Right hindlimb (tissue), 1 donor: ENCODE measurements at regions not wholly inside any gene's neighbourhood (a gene's known extent, or its start where the extent isn't known, plus 50 kb on each side); places are given as distances from the start of the nearest gene placed in this dataset.
"Not testable (repeated sequence)": the region's sequence is repeated elsewhere in the genome, so short reads cannot be mapped to it uniquely, and the experiment has no call there.

ENCODE experiments used
- DNase-seq: peaks from one replicate; pipeline ENCODE4 v3.0.0-alpha.2; 2018

GRCh38 chr11:42329929-42330565, 870.6 kb upstream of the LRRC4C start:
- no peak for DNase-seq

DNA sequence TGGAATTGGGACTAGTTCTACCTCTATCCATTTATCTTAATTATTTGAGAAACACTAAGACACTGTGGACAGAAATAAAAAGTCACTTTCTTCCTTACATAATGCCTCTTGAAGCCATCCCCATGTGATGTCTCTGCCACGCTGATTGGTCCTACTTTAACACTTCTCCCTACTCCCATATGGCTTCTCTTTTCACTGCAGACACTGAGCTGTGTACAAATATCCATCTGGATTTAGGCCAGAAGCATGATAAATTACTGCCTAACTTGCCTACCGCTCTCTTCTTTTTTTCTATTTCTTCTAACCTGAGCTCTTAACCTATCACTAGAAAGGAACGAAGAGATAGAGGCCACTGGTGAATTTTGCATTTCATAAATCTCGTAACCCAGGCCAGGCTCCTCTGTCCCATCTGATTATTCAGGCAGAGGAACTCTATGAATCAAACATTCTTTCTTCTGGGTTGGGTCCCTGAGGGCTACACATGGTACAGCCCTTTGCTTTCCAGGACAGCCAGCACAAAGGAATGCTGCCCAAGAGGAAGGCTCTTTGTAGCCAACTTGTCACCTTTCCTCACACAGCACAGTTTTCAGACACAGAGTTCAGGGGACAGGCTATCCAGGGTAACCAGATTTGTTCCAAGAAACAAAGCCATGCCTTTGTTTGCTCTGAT, 878.5 kb upstream of the LRRC4C start:
- DNase-seq: no peak

DNA sequence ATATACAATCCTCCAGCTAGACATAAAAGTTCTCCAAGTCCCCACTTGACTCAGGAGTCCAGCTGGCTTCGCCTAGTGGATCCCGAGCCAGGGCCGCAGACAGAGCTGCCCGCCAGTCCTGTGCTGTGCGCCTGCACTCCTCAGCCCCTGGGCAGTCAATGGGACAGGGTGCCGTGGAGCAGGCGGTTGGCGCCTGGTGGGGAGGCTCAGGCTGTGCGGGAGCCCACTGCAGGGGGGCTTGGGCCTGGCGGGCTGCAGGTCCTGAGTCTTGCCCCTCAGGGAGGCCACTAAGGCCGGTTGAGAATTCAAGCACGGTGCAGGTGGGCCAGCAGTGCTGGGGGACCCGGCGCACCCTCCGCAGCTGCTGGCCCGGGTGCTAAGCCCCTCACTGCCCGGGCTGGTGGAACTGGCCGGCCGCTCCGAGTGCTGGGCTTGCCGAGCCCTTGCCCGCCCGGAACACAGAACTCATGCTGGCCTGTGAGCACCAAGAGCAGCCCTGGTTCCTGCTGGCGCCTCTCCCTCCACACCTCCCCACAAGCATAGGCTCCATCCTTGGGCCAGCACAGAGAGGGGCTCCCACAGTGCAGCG, 884.8 kb upstream of the LRRC4C start:
- no peak for DNase-seq

- no peak for DNase-seq
Measured at GRCh38 chr11:42345933-42346332, 886.5 kb upstream of the LRRC4C start.

- DNase-seq: no peak
Measured at GRCh38 chr11:42363701-42364100, 904.2 kb upstream of the LRRC4C start.

GRCh38 chr11:42390116-42390515, 921.7 kb upstream of the API5 start:
- DNase-seq: no peak

DNA sequence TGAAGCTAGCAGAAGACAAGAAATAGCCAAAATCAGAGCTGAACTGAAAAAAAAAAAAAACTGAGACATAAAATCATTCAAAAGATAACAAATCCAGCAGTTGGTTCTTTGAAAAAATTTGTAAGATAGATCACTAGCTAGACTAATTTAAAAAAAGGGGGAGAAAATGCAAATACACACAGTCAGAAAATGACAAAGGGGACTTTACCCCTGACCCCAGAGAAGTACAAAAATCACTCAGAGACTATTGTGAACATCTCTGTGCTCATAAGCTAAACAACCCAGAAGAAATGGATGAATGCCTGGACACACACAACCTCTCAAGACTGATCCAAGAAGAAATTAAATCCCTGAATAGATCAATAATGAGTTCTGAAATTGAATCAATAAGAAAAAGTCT, 914.3 kb upstream of the API5 start:
- DNase-seq: no peak

GRCh38 chr11:42407341-42407740, 904.5 kb upstream of the API5 start:
- DNase-seq: peak; percentile 39

DNA sequence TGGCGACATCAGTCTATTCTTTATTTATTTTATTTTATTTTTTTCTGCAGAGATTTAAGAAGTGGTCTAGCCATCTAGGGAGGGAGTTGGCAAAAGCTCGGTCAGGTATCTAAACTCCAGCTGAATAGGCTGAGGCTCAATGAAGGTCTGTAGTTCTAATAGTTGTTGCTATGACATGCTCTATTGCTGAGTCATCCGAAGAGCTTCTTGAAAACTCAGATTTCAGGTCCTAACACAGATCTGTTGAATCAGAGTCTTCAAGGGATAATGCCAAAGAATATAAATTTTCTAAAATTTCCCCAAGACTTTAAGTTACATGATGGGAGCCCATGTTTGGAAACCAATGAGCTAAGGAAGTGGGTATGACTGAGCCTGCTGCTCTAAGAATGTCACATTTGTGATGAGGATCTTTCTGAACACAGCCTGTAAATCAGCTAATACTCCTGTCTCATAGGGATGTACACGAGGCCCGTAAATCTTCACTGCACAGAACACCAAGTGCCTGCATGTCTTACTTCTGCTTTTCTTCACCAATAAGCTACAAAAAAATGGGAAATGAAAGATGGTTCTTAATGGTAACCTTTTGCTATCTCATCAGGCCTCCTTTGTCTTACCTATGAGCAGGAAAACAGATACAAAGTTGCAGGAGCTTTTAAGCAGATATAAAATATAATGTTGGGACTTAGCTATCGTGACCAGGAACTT, 901.4 kb upstream of the API5 start:
- DNase-seq: no peak

- DNase-seq: no peak
Measured at GRCh38 chr11:42412590-42412989, 899.2 kb upstream of the API5 start.

DNA sequence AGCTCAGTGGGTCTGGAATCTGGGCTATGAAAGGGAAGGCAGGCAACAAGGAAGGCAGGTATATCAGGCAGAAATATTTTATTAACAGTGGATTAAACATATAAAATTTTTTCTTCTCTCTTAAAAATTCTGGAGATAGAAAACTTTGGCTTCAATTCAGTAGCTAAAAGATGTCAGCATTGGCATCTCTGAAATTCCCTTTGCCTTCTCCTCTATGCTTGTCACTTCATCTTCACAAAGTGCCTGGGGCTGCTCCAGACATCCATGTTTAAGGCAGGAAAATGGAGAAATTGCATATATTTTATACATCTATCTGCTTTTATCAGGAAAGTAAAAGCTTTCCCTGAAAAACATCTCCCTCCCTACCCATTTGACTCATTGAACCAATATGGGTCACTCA, 894.1 kb upstream of the API5 start:
- DNase-seq: no peak

GRCh38 chr11:42422090-42422489, 889.7 kb upstream of the API5 start:
- DNase-seq: no peak

GRCh38 chr11:42434911-42435310, 876.9 kb upstream of the API5 start:
- DNase-seq: not testable (repeated sequence)

- DNase-seq: no peak
Measured at GRCh38 chr11:42444406-42444805, 867.4 kb upstream of the API5 start.

DNA sequence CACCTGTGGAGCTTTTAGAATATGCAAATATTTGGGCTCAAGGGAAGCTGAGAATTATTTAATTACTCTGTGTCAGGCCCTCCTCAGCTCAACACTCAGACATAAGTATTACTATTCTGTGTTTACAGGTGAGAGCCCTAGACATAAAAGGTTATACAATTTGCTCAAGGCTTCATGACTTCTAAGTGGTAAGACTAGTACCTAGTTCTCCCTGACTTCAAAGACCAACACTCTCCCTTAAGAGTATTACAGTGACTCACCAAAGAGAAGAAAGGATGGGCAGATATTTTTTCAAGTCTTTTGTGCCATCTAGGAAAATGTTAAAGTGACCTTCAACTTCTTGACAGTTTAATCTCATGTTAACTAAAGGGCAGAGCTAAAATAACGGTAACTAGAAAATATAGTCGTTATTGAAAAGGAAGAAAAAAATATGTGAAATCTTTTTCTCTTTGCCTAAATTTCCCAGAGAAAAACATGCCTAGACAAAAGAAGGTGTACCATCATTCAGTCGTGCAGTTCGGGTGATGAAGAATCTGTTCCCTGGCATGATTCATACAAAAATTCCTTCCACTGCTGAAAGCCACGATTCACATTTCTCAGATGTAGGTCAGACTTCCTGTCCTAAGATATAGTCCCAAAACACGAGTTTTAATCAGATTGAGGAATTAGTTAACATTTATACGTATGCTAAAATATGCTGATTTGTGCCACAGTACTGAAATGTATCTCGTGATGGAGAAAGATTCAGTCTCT, 849.1 kb upstream of the API5 start:
- no peak for DNase-seq

- DNase-seq: no peak
Measured at GRCh38 chr11:42465623-42466022, 846.2 kb upstream of the API5 start.

- no peak for DNase-seq
Measured at GRCh38 chr11:42473106-42473505, 838.7 kb upstream of the API5 start.

GRCh38 chr11:42482822-42483221, 829.0 kb upstream of the API5 start:
- DNase-seq: no peak

DNA sequence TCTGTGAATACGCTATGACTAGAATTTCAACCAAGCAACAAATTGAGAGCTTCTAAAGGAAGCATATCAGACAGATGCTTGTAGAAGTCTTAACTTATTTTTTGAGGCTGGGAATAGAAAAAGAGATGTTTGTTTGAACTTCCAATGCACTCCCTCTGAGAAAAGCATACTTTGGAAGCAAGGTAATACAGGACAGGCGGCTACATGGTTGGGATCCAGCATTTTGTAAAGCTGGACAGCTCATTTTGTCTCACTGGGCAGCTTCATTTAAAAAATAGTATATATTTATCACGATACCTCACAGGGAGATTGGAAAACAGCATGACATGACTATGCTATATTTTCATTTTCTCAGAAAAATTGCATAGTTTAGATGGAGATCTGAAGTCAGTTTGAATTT, 821.3 kb upstream of the API5 start:
- DNase-seq: no peak

DNA sequence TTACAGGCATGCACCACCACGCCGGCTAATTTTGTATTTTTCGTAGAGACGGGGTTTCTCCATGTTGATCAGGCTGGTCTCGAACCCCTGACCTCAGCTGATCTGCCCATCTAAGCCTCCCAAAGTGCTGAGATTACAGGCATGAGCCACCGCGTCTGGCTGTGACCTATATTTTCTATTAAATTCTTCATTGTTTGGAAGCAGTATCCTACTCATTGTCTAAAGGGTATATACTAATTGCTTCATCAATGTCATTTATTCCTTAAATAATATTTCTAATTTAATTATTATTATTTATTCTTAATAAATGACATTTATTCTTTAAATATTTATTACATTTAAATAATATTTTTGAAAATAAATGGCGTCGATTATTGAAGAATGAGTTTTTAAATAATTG, 817.3 kb upstream of the API5 start:
- DNase-seq: no peak

DNA sequence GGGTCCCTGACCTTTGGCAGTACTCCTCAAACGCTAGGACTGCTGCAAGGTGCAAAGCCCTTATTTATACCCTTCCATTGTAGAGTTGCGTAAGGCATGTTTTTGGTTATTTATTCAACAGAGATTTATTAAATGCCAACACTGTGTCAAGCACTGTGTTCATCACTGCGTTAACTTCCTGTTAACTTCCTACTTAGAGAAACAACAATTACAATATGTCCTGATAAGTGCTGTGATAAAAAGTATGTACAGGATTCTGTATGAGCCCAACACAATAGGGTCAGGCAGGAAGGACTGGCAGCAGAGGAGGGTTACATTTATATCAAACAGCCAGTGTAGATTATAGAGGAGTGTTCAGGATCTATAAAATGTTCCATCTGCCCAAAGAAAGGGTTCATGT, 812.8 kb upstream of the API5 start:
- DNase-seq: no peak

DNA sequence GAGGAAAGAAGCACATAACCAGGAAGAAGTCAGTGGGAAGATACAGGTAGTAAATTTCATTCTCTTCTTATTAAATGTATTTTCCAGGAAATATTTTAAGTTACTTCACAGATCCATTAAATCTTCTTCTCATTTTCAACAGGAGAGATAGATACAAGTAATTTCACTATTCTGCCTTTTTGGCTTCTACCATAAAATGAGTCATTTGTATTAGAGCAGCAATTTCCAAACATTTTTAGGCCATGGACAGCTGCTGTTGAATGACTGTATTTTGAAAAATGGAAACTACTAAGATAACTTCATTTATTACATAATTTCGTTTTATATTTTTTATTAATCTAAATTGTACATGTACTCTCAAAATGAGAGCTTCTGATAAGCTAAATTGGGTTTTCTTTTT, 809.6 kb upstream of the API5 start:
- DNase-seq: no peak

- DNase-seq: no peak
Measured at GRCh38 chr11:42521994-42522393, 789.8 kb upstream of the API5 start.
